ENCODE measurements at regions not wholly inside any gene's neighbourhood (a gene's known extent, or its start where the extent isn't known, plus 50 kb on each side); places are given as distances from the start of the nearest gene placed in this dataset.

GRCh38 chr11:32531528-32531927 is 52.1 kb upstream of the EIF3M start:
- no peak for DNase-seq (ENCODE audit: low spot score)

GRCh38 chr11:32529994-32530588 is 53.5 kb upstream of the EIF3M start:
- DNase-seq (ENCODE audit: low spot score) = no peak

- no peak for DNase-seq (ENCODE audit: low spot score)
These were observed 56.1 kb upstream of the EIF3M start for GRCh38 chr11:32527261-32528175.

GRCh38 chr11:32526760-32527159 is 56.9 kb upstream of the EIF3M start:
- DNase-seq (ENCODE audit: low spot score) = no peak

GRCh38 chr11:32511926-32512325 is 71.7 kb upstream of the EIF3M start:
- no peak for DNase-seq (ENCODE audit: low spot score)

GRCh38 chr11:32510039-32510438 is 73.6 kb upstream of the EIF3M start:
- no peak for DNase-seq (ENCODE audit: low spot score)

- no peak for DNase-seq (ENCODE audit: low spot score)
These were observed 73.4 kb upstream of the WT1 start for GRCh38 chr11:32508780-32509179.

- DNase-seq (ENCODE audit: low spot score) = no peak
These were observed 64.7 kb upstream of the WT1 start for GRCh38 chr11:32500001-32500400.

GRCh38 chr11:32497951-32498350 is 62.6 kb upstream of the WT1 start:
- DNase-seq (ENCODE audit: low spot score) = no peak

GRCh38 chr11:32494629-32495028 is 59.3 kb upstream of the WT1 start:
- no peak for DNase-seq (ENCODE audit: low spot score)

GRCh38 chr11:32489464-32489863 is 54.1 kb upstream of the WT1 start:
- no peak for DNase-seq (ENCODE audit: low spot score)

- peak; percentile 22 for DNase-seq (ENCODE audit: low spot score)
These were observed 51.9 kb upstream of the WT1 start for GRCh38 chr11:32487270-32487669.

- DNase-seq (ENCODE audit: low spot score) = no peak
These were observed 50.4 kb upstream of the WT1 start for GRCh38 chr11:32485733-32486132.

All from AG20443 (cell line).